Mesendoderm (in vitro differentiated cells): ENCODE measurements at regions not wholly inside any gene's neighbourhood (a gene's known extent, or its start where the extent isn't known, plus 50 kb on each side); places are given as distances from the start of the nearest gene placed in this dataset.

Source experiments
- DNase-seq: peaks from one replicate; pipeline ENCODE4 v3.0.0; 2013
- H2AK5ac ChIP-seq: 2 replicates; pipeline ENCODE4 v1.6.1; 2013; ENCODE audit warnings: low read length, inconsistent platforms
- H2BK120ac ChIP-seq: 2 replicates; pipeline ENCODE4 v1.6.1; 2013; ENCODE audit warnings: low read depth, mild to moderate bottlenecking, low read length, moderate library complexity, mixed read lengths
- H2BK15ac ChIP-seq: replicated peaks from 2 replicates; pipeline ENCODE4 v1.6.1; 2013; ENCODE audit warnings: low read depth, mild to moderate bottlenecking, moderate library complexity
- H2BK5ac ChIP-seq: 2 replicates; pipeline ENCODE4 v1.6.1; 2013; ENCODE audit warnings: low read length, inconsistent platforms
- H3K18ac ChIP-seq: 2 replicates; pipeline ENCODE4 v1.6.1; 2013; ENCODE audit warnings: mild to moderate bottlenecking, low read length, mixed read lengths
- H3K23ac ChIP-seq: one replicate; pipeline ENCODE4 v1.6.1; 2013; ENCODE audit warnings: low read length
- H3K27ac ChIP-seq: 2 replicates; pipeline ENCODE4 v1.5.1; 2013; ENCODE audit warnings: low read depth, mild to moderate bottlenecking, inconsistent platforms, low read length, moderate library complexity
- H3K27me3 ChIP-seq: 2 replicates; pipeline ENCODE4 v1.6.1; 2013; ENCODE audit warnings: low read length, control low read depth, mild to moderate bottlenecking, inconsistent platforms; ENCODE audit not compliant: insufficient read depth, poor library complexity
- H3K36me3 ChIP-seq: 2 replicates; pipeline ENCODE4 v1.6.1; 2013; ENCODE audit warnings: low read length, inconsistent platforms; ENCODE audit not compliant: control insufficient read depth, insufficient read depth
- H3K4ac ChIP-seq: one replicate; pipeline ENCODE4 v1.6.1; 2013; ENCODE audit warnings: low read depth, mild to moderate bottlenecking, low read length, moderate library complexity
- H3K4me1 ChIP-seq: 2 replicates; pipeline ENCODE4 v1.6.1; 2013; ENCODE audit warnings: low read depth, low read length, inconsistent platforms; ENCODE audit not compliant: control insufficient read depth
- H3K4me2 ChIP-seq: 2 replicates; pipeline ENCODE4 v1.6.1; 2013; ENCODE audit warnings: low read length
- H3K4me3 ChIP-seq: 2 replicates; pipeline ENCODE4 v1.5.1; 2013; ENCODE audit warnings: mild to moderate bottlenecking, low read length
- H3K56ac ChIP-seq: one replicate; pipeline ENCODE4 v1.6.1; 2013; ENCODE audit warnings: low read length
- H3K79me1 ChIP-seq: 2 replicates; pipeline ENCODE4 v1.6.1; 2013; ENCODE audit warnings: low read length, inconsistent platforms
- H3K79me2 ChIP-seq: 2 replicates; pipeline ENCODE4 v1.6.1; 2013; ENCODE audit warnings: mild to moderate bottlenecking, low read length; ENCODE audit not compliant: control insufficient read depth, insufficient read depth
- H3K9ac ChIP-seq: 2 replicates; pipeline ENCODE4 v1.6.1; 2013; ENCODE audit warnings: low read length, inconsistent platforms
- H4K5ac ChIP-seq: one replicate; pipeline ENCODE4 v1.6.1; 2013; ENCODE audit warnings: low read length
- H4K8ac ChIP-seq: one replicate; pipeline ENCODE4 v1.6.1; 2013; ENCODE audit warnings: low read depth, mild to moderate bottlenecking, control low read depth, low read length, moderate library complexity
- WGBS: extraction: QIAGEN DNeasy Blood & Tissue Kit; methylation state at CpG from one replicate; pipeline ENCODE4 v1.1.7; 2013; ENCODE audit warnings: low lambda C conversion rate, missing lambda C conversion rate; ENCODE audit not compliant: insufficient coverage; ENCODE audit errors: extremely low coverage; 5-methylcytosine and 5-hydroxymethylcytosine counted together

DNA sequence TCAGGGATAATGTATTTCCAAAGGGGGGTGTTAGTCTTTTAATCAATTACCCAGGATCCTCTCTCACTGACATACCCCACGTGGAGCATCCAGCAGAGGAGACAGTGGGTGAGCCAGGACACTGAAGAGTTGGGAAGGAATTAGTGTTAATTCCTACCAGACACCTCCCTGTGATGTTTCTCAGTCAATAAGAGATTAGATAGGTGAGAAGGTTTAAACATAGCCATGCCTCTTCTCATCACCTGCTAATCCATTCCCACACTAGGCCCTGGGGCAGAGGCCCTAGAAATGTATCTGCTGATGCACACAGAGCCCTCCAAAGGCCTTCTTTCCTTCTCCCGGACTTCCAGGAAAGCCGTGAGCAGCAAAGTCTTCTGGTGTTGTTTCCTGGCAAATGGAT is 363.6 kb upstream of the LARGE1 start:
- H2AK5ac ChIP-seq: no peak overlapping the region
- no peaks in the 10 kb centered on the region for H3K36me3 ChIP-seq
- no peak overlapping the region for H2BK120ac ChIP-seq
- peak; percentile 74 for DNase-seq
- peak overlapping the region; percentile 23 for H3K27ac ChIP-seq
- H3K27me3 ChIP-seq: no peaks in the 10 kb centered on the region
- no peak overlapping the region for H2BK5ac ChIP-seq
- H3K79me2 ChIP-seq: no peaks in the 10 kb centered on the region
- no peak overlapping the region for H3K18ac ChIP-seq
- H3K4me1 ChIP-seq: no peaks in the 10 kb centered on the region
- no peak overlapping the region for H4K8ac ChIP-seq
- H4K5ac ChIP-seq: no peak overlapping the region
- no peaks in the 10 kb centered on the region for H3K79me1 ChIP-seq
- no peak overlapping the region for H3K4me2 ChIP-seq
- no CpG with 5 or more reads among the region's 3 CpGs for WGBS
- no peak overlapping the region for H3K4ac ChIP-seq
- no peak overlapping the region for H3K4me3 ChIP-seq
- H3K9ac ChIP-seq: no peak overlapping the region
- no peak overlapping the region for H3K23ac ChIP-seq
- H2BK15ac ChIP-seq: no peak overlapping the region
- H3K56ac ChIP-seq: no peak overlapping the region

DNA sequence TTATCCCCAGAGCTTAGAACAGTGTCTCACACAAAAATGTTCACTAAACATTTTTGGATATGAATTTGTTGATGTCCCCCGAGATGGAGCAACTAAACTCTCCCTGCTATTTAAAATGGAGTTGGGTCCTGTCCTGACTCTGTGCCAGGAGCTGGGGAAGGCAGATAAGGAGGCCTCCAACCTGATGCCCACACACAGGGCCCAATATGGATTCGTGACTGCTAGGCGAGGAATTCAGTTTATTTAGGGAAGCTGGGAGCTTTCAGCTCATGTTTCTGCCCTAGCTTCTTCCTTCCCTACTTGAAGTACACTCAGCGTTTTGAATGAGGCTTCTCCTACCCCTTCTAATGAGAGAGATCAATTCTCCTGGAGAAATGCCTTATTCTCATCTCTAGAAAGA is 373.0 kb upstream of the LARGE1 start:
- Histone ChIP-seq H3K27me3 (no peaks in the 10 kb centered on the region), H3K4me3 (no peak overlapping the region)

DNA sequence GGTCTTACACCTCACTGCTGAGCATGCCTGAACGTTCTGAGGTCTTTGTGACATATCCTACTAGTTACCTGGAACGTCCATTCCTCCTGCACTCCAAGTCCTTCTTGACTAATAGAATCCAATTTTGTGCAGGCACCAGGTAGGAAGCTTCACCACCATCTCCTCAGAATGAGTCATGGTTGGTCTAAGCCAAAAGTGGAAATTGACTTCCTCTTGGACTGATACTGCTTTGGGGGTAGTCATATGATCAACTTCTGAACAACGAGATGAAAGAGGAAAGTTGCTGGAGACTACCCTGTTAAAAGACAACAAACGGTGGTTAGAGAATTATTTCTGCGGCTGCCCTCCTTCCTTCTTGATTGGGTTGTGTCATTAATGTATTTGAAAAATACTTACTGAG is 374.2 kb upstream of the LARGE1 start:
- Histone ChIP-seq H4K8ac (no peak overlapping the region), H3K79me2 (no peaks in the 10 kb centered on the region), H2BK5ac (no peak overlapping the region), H3K36me3 (no peaks in the 10 kb centered on the region), H3K23ac (no peak overlapping the region), H4K5ac (no peak overlapping the region), H3K18ac (no peak overlapping the region), H3K4ac (no peak overlapping the region), H3K4me2 (no peak overlapping the region), H2BK15ac (no peak overlapping the region), H3K4me1 (no peaks in the 10 kb centered on the region), H3K56ac (no peak overlapping the region), H3K9ac (no peak overlapping the region), H2AK5ac (no peak overlapping the region), H2BK120ac (no peak overlapping the region), H3K4me3 (no peak overlapping the region), H3K27me3 (no peaks in the 10 kb centered on the region), H3K27ac (no peak overlapping the region), H3K79me1 (no peaks in the 10 kb centered on the region)
- DNase-seq: no peak
- no CpG with 5 or more reads among the region's 5 CpGs for WGBS

More for the DNA sequence above, 373.0 kb upstream of the LARGE1 start:
- Histone ChIP-seq H3K79me1 (no peaks in the 10 kb centered on the region), H3K4me2 (no peak overlapping the region), H2BK120ac (no peak overlapping the region), H3K18ac (no peak overlapping the region), H3K36me3 (no peaks in the 10 kb centered on the region), H3K56ac (no peak overlapping the region), H4K8ac (no peak overlapping the region), H3K4me1 (no peaks in the 10 kb centered on the region), H3K27ac (no peak overlapping the region), H2BK5ac (no peak overlapping the region), H3K9ac (no peak overlapping the region), H3K23ac (no peak overlapping the region), H2BK15ac (no peak overlapping the region), H3K79me2 (no peaks in the 10 kb centered on the region), H3K4ac (no peak overlapping the region), H2AK5ac (no peak overlapping the region), H4K5ac (no peak overlapping the region)
- no CpG with 5 or more reads among the region's 4 CpGs for WGBS
- no peak for DNase-seq

DNA sequence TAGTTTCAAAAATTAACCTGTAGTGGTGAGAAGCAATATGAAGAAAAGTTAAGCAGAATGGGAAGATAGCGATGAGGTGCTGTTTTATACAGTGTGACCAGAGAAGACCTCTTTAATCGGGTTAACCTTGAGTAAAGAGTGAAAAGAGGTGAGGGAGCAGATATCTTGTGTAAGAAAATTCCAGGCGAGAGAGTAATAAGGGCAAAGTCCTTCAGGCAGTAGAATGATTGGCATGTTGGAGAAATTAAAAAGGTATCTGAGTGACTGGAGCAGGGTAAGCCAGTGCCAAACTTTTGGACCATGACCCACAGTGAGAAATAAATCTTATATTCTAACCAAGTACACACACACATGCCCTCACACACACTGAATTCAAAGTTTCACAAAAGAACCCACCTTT is 374.7 kb upstream of the LARGE1 start:
- H3K23ac ChIP-seq: no peak overlapping the region
- no peak for DNase-seq

DNA sequence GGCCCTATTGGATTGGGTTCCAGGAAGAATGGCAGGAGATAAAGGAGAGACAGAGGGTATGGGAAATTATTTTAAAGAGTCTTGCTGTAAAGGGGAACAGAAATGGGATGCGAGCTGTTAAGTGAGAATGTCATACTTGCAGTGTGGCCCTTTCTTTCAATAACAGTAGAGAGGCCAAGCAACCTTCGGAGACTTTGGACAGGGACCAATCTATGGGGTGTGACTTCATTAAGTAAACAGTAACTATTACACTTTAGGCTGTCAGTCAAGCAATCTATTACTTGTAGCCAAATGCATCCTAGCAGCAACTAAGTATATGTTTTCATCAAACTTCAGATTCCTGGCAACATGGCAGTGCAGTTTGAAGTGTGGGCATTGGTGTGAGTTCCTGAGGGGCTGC is 376.2 kb upstream of the LARGE1 start:
- Histone ChIP-seq H3K79me2 (no peaks in the 10 kb centered on the region), H2BK15ac (no peak overlapping the region), H3K4me3 (no peak overlapping the region), H3K36me3 (no peaks in the 10 kb centered on the region), H3K4me1 (no peaks in the 10 kb centered on the region), H3K27me3 (no peaks in the 10 kb centered on the region), H2BK120ac (no peak overlapping the region), H3K23ac (no peak overlapping the region), H3K4me2 (no peak overlapping the region), H3K56ac (no peak overlapping the region), H3K18ac (no peak overlapping the region), H4K5ac (no peak overlapping the region), H3K27ac (no peak overlapping the region), H3K79me1 (no peaks in the 10 kb centered on the region), H2AK5ac (no peak overlapping the region), H2BK5ac (no peak overlapping the region), H3K9ac (no peak overlapping the region), H3K4ac (no peak overlapping the region), H4K8ac (no peak overlapping the region)
- no CpG with 5 or more reads among the region's 2 CpGs for WGBS
- DNase-seq: no peak

More for the DNA sequence above, 374.7 kb upstream of the LARGE1 start:
- Histone ChIP-seq H3K27me3 (no peaks in the 10 kb centered on the region), H2BK15ac (no peak overlapping the region), H4K5ac (no peak overlapping the region), H3K18ac (no peak overlapping the region), H2BK5ac (no peak overlapping the region), H3K36me3 (no peaks in the 10 kb centered on the region), H3K4me1 (no peaks in the 10 kb centered on the region), H4K8ac (no peak overlapping the region), H3K27ac (no peak overlapping the region), H2AK5ac (no peak overlapping the region), H3K4me3 (no peak overlapping the region), H3K79me2 (no peaks in the 10 kb centered on the region), H3K56ac (no peak overlapping the region), H3K79me1 (no peaks in the 10 kb centered on the region), H3K9ac (no peak overlapping the region), H2BK120ac (no peak overlapping the region), H3K4ac (no peak overlapping the region), H3K4me2 (no peak overlapping the region)
- WGBS: no CpG with 5 or more reads among the region's 3 CpGs

DNA sequence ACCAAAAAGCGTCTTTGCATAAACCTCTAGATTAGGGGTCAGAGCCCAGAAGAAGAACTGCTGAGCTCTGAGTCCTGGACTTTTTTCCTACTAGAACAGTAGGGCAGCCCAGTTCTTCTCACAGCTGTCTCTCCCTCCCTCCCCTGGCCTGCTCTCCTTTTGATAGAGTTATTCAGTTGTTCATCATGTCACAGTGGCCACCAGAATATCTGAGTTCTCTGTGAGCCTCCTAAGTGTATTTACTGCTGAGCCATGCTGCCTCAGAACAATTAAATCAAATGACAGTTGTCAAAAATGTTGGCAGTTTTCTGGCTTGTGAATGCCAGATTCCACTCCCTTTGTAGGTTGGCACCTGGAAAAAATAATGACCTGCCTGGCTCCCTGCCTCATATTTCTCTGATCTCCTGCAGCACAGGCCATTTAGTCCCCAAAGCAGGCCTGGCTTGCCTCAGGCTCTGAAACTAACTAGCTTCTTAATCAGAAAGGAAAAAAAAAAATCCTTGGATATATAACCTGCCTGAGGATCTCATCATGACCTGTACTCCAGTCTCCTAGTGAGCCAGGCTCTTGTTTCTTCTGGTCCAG is 377.4 kb upstream of the LARGE1 start:
- Histone ChIP-seq H3K79me1 (no peaks in the 10 kb centered on the region), H2BK120ac (no peak overlapping the region), H4K8ac (no peak overlapping the region), H3K4ac (no peak overlapping the region), H3K27ac (no peak overlapping the region), H3K4me3 (no peak overlapping the region), H3K56ac (no peak overlapping the region), H3K4me1 (no peaks in the 10 kb centered on the region), H4K5ac (no peak overlapping the region), H3K23ac (no peak overlapping the region), H3K36me3 (no peaks in the 10 kb centered on the region), H2AK5ac (no peak overlapping the region), H3K4me2 (no peak overlapping the region), H3K79me2 (no peaks in the 10 kb centered on the region), H3K18ac (no peak overlapping the region), H3K27me3 (no peaks in the 10 kb centered on the region), H2BK15ac (no peak overlapping the region), H3K9ac (no peak overlapping the region), H2BK5ac (no peak overlapping the region)
- DNase-seq: no peak
- no CpG with 5 or more reads among the region's 1 CpG for WGBS
